ENCODE measurements at regions not wholly inside any gene's neighbourhood (a gene's known extent, or its start where the extent isn't known, plus 50 kb on each side); places are given as distances from the start of the nearest gene placed in this dataset.

GRCh38 chr1:99107680-99108079 lies 103.0 kb upstream of the PLPPR5 start:
- Histone ChIP-seq H3K4me1 (ENCODE audit: control insufficient read depth, extremely low read depth, insufficient read depth, low read length) (peaks cover 2% of the 10 kb centered on the region), H3K27me3 (ENCODE audit: control insufficient read depth, extremely low read depth, insufficient read depth, low read length) (no peaks in the 10 kb centered on the region), H3K9ac (ENCODE audit: control insufficient read depth, extremely low read depth, insufficient read depth, low read length) (no peak overlapping the region), H3K4me2 (ENCODE audit: control insufficient read depth, extremely low read depth, insufficient read depth, low read depth, low read length) (no peak overlapping the region), H3K4me3 (ENCODE audit: control insufficient read depth in 2 of 3, extremely low read depth in 1 of 3, insufficient read depth in 2 of 3, low read depth in 1 of 3, low read length in 3 of 3) (no peak overlapping the region), H3K9me3 (ENCODE audit: control insufficient read depth, low read depth, low read length) (no peaks in the 10 kb centered on the region), H3K27ac (ENCODE audit: control insufficient read depth, insufficient read depth, low read length) (no peak overlapping the region), H3K9me1 (ENCODE audit: control insufficient read depth, extremely low read depth, insufficient read depth, low read length) (no peaks in the 10 kb centered on the region), H4K20me1 (ENCODE audit: control insufficient read depth, extremely low read depth, insufficient read depth, low read length) (no peaks in the 10 kb centered on the region), H3K36me3 (ENCODE audit: control insufficient read depth in 2 of 2, extremely low read depth in 1 of 2, insufficient read depth in 2 of 2, low read length in 2 of 2) (no peaks in the 10 kb centered on the region), H2AFZ (ENCODE audit: control insufficient read depth, low read length) (no peak overlapping the region), H3K79me2 (ENCODE audit: control insufficient read depth, insufficient read depth, low read length) (no peaks in the 10 kb centered on the region)
- no peak for FAIRE-seq
- dilution Hi-C loops (cut with MboI; ENCODE audit: extremely low pct_ligation_motif_present, low sequenced_read_pairs) = no loop called here
- TF ChIP-seq CTCF (optimal IDR thresholded peaks at IDR 0.05 in 1 of 3, IDR thresholded peaks at IDR 0.05 in 1 of 3, conservative IDR thresholded peaks at IDR 0.05 in 1 of 3; ENCODE audit: extremely low read depth in 1 of 3, insufficient read depth in 2 of 3, low read length in 3 of 3) (no peak), EZH2 (IDR thresholded peaks at IDR 0.05; ENCODE audit: low read length) (no peak)
- no peak for DNase-seq (ENCODE audit: low read depth, low spot score)

DNA sequence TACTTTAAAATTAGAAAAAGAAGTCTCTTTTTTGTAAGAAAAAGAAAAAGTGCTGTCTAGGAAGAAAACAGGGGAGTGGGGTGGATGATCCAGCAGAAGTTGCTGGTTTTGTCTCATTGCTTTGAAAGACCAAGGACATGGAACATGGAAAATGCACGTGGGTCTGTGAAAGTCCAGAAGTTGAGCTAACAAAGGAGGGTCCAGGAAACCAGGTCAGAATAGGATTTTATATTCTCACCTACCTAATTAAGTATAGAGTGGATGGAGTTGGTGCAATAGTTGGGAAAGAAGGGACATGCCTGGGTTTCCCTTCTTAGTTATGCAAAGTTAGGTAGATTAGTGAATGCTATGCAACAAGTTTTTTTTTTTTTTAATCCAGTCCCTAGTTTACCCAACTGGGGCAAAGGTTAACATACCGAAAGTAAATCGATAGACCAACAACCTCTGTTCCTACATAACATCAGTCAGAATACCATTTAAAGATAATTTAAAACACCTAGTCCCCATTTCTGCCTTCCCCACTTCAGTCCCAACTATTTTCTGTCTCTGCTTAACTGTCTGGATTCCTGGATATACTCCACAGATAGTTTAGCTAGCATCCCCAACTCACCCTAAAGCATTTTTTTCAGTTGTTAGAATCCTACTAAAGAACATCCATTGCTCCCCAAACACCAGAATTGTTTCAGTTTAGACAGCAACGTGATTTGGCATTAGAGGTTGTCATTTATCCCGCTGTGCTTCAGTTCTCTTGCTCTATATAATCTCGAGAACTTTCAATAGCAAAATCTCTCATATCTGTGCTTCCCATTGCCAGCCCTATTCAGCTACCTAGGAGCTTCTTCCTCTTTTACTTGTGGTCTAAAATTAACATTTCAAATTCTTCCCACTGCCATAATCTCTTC lies 105.7 kb upstream of the PLPPR5 start:
- DNase-seq (ENCODE audit: low read depth, low spot score) (no peak), FAIRE-seq (no peak)
- H3K27ac ChIP-seq (ENCODE audit: control insufficient read depth, insufficient read depth, low read length) = no peak overlapping the region
- dilution Hi-C loops (cut with MboI; ENCODE audit: extremely low pct_ligation_motif_present, low sequenced_read_pairs) = no loop called here
- H3K9me1 ChIP-seq (ENCODE audit: control insufficient read depth, extremely low read depth, insufficient read depth, low read length) = no peaks in the 10 kb centered on the region
- no peaks in the 10 kb centered on the region for H3K27me3 ChIP-seq (ENCODE audit: control insufficient read depth, extremely low read depth, insufficient read depth, low read length)
- no peak overlapping the region for H3K4me2 ChIP-seq (ENCODE audit: control insufficient read depth, extremely low read depth, insufficient read depth, low read depth, low read length)
- TF ChIP-seq EZH2 (IDR thresholded peaks at IDR 0.05; ENCODE audit: low read length) (no peak), CTCF (optimal IDR thresholded peaks at IDR 0.05 in 1 of 3, IDR thresholded peaks at IDR 0.05 in 1 of 3, conservative IDR thresholded peaks at IDR 0.05 in 1 of 3; ENCODE audit: extremely low read depth in 1 of 3, insufficient read depth in 2 of 3, low read length in 3 of 3) (no peak)
- no peak overlapping the region for H3K4me3 ChIP-seq (ENCODE audit: control insufficient read depth in 2 of 3, extremely low read depth in 1 of 3, insufficient read depth in 2 of 3, low read depth in 1 of 3, low read length in 3 of 3)
- H2AFZ ChIP-seq (ENCODE audit: control insufficient read depth, low read length) = no peak overlapping the region
- no peaks in the 10 kb centered on the region for H3K79me2 ChIP-seq (ENCODE audit: control insufficient read depth, insufficient read depth, low read length)
- H3K9me3 ChIP-seq (ENCODE audit: control insufficient read depth, low read depth, low read length) = no peaks in the 10 kb centered on the region
- H3K4me1 ChIP-seq (ENCODE audit: control insufficient read depth, extremely low read depth, insufficient read depth, low read length) = peaks cover 2% of the 10 kb centered on the region
- no peaks in the 10 kb centered on the region for H4K20me1 ChIP-seq (ENCODE audit: control insufficient read depth, extremely low read depth, insufficient read depth, low read length)
- no peak overlapping the region for H3K9ac ChIP-seq (ENCODE audit: control insufficient read depth, extremely low read depth, insufficient read depth, low read length)
- H3K36me3 ChIP-seq (ENCODE audit: control insufficient read depth in 2 of 2, extremely low read depth in 1 of 2, insufficient read depth in 2 of 2, low read length in 2 of 2) = no peaks in the 10 kb centered on the region
